Mucosa of rectum (tissue), 2 donors: ENCODE measurements at regions not wholly inside any gene's neighbourhood (a gene's known extent, or its start where the extent isn't known, plus 50 kb on each side); places are given as distances from the start of the nearest gene placed in this dataset.

Source experiments
- H3K27ac ChIP-seq, 2 donors: one replicate each; pipeline ENCODE4 v1.7.0; 2013; ENCODE audit warnings: inconsistent platforms in 2 of 2, low read depth in 2 of 2, low read length in 2 of 2
- H3K27me3 ChIP-seq, 2 donors: one replicate each; pipeline ENCODE4 v1.7.0; 2013; ENCODE audit warnings: low read length in 2 of 2; ENCODE audit not compliant: control insufficient read depth in 2 of 2, insufficient read depth in 2 of 2
- H3K36me3 ChIP-seq, 2 donors: one replicate each; pipeline ENCODE4 v1.7.0; 2013; ENCODE audit warnings: low read length in 2 of 2; ENCODE audit not compliant: control insufficient read depth in 2 of 2, insufficient read depth in 2 of 2
- H3K4me1 ChIP-seq, 2 donors: one replicate each; pipeline ENCODE4 v1.7.0; 2013; ENCODE audit warnings: low read length in 2 of 2, mild to moderate bottlenecking in 1 of 2; ENCODE audit not compliant: control insufficient read depth in 2 of 2, insufficient read depth in 2 of 2
- H3K4me3 ChIP-seq, 2 donors: one replicate each; pipeline ENCODE4 v1.7.0; 2013; ENCODE audit warnings: low read length in 2 of 2
- H3K9ac ChIP-seq, 2 donors: one replicate each; pipeline ENCODE4 v1.7.0; 2013; ENCODE audit warnings: low read length in 2 of 2, low read depth in 1 of 2, mild to moderate bottlenecking in 1 of 2
- H3K9me3 ChIP-seq, 2 donors: one replicate each; pipeline ENCODE4 v1.7.0; 2013; ENCODE audit warnings: low read length in 2 of 2; ENCODE audit not compliant: control insufficient read depth in 2 of 2
- donor health status: healthy.
- donor health status: Normal muscosa, but diverticular disease.

DNA sequence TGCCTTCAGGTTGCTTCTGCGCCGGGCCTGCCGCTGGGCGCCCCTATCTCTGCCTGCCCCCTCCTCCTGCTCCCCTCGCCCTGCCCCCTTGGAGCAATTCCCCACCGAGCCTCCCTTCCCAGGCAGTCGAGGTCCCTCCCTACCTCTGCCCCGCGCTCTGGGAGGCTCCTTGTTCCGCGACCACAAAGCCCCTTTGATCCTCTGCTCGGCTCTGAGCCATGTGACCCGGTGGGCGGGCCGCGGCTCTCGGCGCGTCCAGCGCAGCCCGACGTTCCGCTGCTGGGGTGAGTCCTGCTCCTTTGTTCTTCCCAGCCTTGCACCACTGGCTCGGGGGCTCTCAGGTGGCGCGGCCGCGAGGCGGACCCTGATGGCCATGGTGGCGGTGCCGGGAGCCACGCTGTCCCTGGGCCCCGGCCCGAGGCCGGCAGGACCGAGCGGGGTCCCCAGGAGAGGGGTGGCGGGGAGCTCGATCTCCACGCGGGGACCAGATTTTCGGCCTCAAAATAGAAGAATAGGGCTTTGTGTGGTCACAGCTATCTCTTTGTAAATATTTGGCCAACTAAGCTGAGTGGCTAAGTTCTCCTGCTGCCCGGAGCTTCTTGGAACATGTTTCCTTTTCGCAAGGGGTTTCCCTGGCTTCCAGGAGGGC is 310.6 kb downstream of the SEC14L1 start:
- H3K27ac ChIP-seq: peak overlapping the region; percentile 76 to 84
- no peaks in the 10 kb centered on the region for H3K27me3 ChIP-seq
- peak overlapping the region; percentile 69 to 81 for H3K4me3 ChIP-seq
- H3K4me1 ChIP-seq: peaks cover 48 to 58% of the 10 kb centered on the region in 2 donors
- H3K9me3 ChIP-seq: no peaks in the 10 kb centered on the region
- peaks cover 0 to 5% of the 10 kb centered on the region in 2 donors for H3K36me3 ChIP-seq
- peak overlapping the region; percentile 62 to 75 for H3K9ac ChIP-seq

DNA sequence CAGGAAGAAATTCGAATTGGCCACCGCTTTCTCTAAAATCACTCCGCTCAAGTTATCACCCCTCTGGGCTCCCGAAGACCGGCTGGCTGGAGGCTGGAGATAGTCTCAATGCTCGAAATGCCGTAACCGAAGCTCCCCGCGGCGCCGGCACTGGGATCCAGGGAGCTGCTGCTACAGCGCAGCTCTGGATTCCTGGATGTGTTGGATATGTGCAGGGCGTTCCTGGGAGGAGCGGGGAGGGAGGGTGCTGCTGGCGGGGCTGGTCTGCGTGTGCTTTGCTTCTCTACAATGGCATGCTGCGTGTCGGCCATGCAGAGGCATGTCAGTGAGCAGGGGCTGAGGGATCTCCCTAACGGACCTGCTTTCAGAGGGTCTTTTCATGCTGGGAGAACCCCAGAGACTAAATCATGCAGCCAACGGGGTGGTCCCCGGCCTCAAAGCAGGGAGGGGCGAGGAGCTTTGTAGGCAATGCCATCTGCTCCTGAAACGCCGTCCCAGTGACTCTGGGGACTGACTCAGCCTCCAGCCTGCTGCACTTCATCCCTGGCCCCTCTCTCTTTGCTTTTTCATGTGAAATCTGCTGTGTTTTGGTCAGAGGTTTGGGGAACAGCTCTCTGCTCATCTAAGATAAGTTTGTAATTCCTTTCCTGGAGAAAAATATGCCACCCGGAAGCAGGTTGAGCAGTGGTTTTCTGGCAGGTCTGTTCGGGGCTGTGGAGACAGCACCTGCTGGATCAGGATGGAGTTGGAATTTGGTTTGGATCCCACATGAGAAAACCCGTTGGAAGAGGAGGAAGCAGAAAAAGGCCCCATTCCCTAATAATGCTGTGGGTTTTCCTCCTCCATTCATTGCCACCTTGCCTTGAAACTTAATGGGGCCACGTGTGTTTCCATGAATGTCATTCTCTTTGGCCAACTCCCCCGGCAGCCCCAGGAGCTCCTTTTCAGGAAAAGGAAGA is 311.4 kb downstream of the SEC14L1 start:
- H3K4me3 ChIP-seq: peak overlapping the region; percentile 69 to 81
- no peaks in the 10 kb centered on the region for H3K9me3 ChIP-seq
- H3K36me3 ChIP-seq: peaks cover 0 to 5% of the 10 kb centered on the region in 2 donors
- H3K27me3 ChIP-seq: no peaks in the 10 kb centered on the region
- peak overlapping the region; percentile 62 to 75 for H3K9ac ChIP-seq
- H3K27ac ChIP-seq: peak overlapping the region; percentile 76 to 84
- peaks cover 48 to 55% of the 10 kb centered on the region in 2 donors for H3K4me1 ChIP-seq

DNA sequence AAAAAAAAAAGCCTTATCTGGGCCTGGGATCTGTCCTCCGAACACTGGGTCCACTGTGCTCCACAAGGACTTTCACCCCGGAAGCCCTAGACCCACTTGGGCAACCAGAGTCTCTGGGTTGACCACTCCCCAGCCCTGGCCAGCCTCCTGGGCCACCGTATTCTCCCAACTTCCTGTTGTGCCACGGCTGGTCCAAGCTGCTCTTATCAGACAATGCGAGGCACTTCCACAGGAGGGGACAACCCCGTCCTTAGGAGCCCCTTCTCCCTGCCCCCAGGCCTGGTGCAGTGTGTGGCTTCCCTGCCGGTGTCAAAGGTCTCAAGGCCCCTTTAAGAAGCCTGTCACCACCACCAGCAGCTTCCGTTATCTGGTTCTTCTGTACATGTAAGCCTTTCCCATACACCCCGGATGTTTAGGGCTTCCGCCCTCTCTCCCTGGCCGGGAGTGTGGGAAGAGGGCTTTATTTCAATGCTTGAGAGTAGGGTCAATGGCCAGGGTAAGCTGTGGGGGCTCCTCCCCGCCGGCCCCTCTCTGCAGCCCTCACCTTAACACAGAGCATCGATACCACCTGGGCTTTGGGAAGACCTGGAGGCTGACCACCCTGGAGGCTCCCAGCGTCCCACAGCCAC is 313.0 kb downstream of the SEC14L1 start:
- Histone ChIP-seq H3K9me3 (no peaks in the 10 kb centered on the region), H3K27me3 (no peaks in the 10 kb centered on the region), H3K27ac (peak overlapping the region; percentile 23 to 77), H3K36me3 (peaks cover 0 to 5% of the 10 kb centered on the region in 2 donors), H3K9ac (peak overlapping the region; percentile 29 to 52), H3K4me1 (peaks cover 55 to 59% of the 10 kb centered on the region in 2 donors), H3K4me3 (peak overlapping the region; percentile 40 to 65)

DNA sequence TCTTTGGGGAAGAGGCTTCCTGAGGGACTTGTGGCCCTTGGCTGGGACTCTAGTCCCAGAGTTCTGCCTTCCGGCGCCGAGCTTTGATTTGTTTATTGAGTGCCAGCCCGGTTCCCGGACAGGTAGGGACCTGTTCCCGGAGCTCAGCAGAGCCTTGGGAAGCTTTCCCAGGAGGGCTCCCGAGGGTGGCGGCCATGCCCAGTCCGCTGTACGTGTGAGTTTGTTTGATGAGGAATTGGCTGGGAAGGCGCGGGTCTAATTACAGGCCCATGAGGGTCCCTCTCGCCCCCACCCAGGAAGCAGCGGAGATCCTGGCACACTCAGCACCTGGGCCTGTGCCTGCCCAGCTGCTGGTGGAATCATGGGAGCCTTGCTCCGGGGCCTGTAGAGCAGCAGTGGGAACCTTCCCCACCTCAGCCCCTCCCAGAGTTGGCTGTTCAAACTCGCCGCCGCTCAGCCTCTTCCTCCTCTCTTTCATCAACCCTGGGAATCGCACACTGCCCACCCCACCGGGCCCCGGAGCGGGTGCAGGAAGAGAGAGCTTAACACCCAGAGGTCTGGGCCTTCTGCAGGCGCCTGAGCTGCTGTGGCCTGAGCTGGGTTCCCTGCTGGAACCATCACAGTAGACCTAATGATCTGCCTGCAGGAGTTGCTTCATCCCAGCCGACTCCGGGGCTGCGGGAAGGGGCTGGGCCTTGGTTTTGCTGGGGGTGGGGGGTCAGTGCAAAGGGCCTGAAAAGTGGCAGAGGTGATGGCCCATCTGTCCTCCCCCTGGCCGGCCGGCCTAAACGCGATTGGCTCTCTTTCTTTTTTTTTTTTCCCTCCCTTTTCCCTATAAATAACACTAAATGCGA is 313.7 kb downstream of the SEC14L1 start:
- H3K4me1 ChIP-seq: peaks cover 48 to 61% of the 10 kb centered on the region in 2 donors
- peak overlapping the region; percentile 16 to 77 for H3K27ac ChIP-seq
- no peaks in the 10 kb centered on the region for H3K9me3 ChIP-seq
- peak overlapping the region; percentile 29 to 52 for H3K9ac ChIP-seq
- no peaks in the 10 kb centered on the region for H3K27me3 ChIP-seq
- peak overlapping the region; percentile 40 to 65 for H3K4me3 ChIP-seq
- peaks cover 0 to 5% of the 10 kb centered on the region in 2 donors for H3K36me3 ChIP-seq

DNA sequence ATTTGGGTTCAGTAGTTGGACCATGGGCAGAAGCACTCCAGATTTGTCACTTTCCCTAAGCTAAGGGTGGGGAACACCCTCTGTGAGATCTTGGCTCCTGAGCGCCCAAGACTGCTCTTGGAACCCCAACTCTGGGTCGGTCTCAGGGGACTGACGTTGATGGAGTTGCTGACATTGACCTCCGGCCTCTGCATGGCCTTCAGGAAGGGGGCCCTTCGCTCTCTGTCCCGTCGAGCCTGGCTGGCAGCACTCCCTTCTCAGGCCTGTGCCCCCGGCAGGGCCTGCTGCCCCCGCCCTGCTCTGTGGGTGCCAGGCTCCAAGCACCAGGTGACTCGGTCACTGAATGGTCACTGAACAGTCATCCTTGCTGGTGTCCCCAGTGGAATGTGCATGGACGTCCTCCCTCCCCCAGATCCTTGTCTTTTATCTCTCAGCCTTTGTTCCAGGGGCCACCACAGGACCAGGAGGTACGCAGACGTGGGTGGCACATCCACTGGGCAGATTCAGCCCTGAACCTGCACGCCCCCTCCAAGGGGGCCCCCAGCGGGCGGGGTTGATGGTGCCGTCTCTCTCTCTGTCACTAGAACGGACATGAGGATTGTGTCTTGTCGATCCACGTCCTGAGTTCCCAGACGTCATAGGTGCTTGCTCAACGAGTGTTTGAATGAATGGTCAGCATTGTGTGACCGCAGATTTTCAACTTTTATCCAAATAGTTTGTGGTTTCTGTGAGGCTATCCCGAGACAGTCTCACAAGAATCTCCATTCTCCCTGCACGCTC is 314.5 kb downstream of the SEC14L1 start:
- Histone ChIP-seq H3K27ac (peak overlapping the region in 1 of 2 donors; percentile 77), H3K4me3 (peak overlapping the region in 1 of 2 donors; percentile 65), H3K27me3 (no peaks in the 10 kb centered on the region)

DNA sequence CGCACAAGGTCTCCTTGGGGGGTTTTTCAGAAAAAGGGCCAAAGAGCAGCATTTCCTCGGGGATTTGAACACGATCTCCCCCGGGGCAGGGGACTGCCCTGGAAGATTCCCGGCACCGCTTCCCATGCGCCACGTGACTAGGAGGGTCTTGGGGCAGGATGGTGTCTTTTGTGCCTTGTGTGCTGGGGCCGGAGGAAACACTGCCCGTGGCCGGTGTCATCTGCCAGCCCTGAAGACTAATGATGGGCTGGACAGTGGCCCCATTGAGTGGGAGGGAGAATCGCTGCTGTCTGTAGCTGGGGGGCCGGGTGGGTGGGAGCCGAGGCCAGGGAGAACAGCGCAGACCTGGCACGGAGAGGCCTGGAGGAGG is 315.1 kb downstream of the SEC14L1 start:
- H3K4me3 ChIP-seq: peak overlapping the region in 1 of 2 donors; percentile 65
- H3K4me1 ChIP-seq: peaks cover 39 to 48% of the 10 kb centered on the region in 2 donors
- H3K27ac ChIP-seq: peak overlapping the region in 1 of 2 donors; percentile 77
- no peaks in the 10 kb centered on the region for H3K27me3 ChIP-seq
- H3K36me3 ChIP-seq: peaks cover 0 to 5% of the 10 kb centered on the region in 2 donors
- H3K9ac ChIP-seq: no peak overlapping the region
- no peaks in the 10 kb centered on the region for H3K9me3 ChIP-seq

More for the DNA sequence above, 314.5 kb downstream of the SEC14L1 start:
- H3K9me3 ChIP-seq: no peaks in the 10 kb centered on the region
- peak overlapping the region; percentile 14 to 29 for H3K9ac ChIP-seq
- peaks cover 0 to 5% of the 10 kb centered on the region in 2 donors for H3K36me3 ChIP-seq
- peaks cover 41 to 53% of the 10 kb centered on the region in 2 donors for H3K4me1 ChIP-seq

DNA sequence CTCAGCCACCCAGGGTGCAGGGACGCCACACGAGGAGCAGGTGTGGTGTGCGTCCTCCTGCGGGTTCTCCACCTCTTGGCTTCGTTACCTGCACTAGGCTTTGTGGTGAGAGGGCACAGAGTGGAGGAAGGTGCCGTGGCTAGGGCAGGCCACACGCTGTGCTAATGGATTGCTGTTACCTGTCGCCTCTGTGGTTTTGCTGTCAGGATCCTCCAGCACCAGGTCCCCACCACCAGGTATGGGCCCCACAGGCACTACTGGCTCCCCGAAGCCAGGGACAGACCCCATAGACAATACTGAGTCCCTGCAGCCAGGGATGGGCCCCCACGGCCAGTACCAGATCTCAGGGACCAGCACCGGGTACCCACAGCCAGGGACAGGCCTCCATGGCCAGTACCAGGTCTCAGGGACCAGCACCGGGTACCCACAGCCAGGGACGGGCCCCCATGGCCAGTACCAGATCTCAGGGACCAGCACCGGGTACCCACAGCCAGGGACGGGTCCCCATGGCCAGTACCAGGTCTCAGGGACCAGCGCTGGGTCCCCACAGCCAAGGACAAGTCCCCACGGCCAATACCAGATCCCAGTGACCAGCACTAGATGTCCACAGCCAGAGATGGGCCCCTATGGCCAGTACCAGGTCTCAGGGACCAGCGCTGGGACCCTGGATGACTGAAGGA is 315.6 kb downstream of the SEC14L1 start:
- Histone ChIP-seq H3K27me3 (no peaks in the 10 kb centered on the region), H3K36me3 (peaks cover 0 to 5% of the 10 kb centered on the region in 2 donors), H3K9ac (peak overlapping the region in 1 of 2 donors; percentile 3), H3K4me1 (peaks cover 37 to 45% of the 10 kb centered on the region in 2 donors), H3K4me3 (no peak overlapping the region), H3K9me3 (no peaks in the 10 kb centered on the region), H3K27ac (peak overlapping the region; percentile 6 to 75)

DNA sequence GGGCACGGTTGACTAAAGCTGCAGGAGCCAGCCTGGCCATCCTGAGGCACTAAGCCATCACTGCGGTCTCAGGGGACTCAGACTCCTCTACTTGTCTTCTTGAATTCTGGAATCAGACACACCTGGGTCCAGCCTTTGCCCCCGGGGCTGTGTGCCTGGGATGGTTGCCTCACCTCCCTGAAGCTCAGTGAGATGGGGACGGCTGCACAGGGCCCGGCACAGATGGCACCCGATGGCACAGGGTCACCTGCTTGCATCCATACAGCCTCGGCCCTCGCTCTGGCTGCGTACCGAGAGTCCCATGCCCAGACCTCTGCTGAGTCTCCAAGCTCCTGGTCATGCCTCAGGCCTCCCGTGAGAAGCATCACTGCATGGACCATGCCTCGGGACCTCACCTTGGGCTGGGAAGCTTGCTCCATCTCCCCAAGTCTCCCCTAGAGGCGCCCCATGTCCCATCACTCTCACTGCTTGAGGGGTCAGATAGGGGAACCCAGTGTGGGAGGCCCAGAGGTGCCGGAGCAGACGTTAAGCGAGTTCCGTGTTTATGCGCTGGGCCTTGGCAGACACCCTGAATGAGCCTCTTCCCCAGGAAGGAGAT is 316.3 kb downstream of the SEC14L1 start:
- H3K9me3 ChIP-seq: no peaks in the 10 kb centered on the region
- peak overlapping the region; percentile 9 to 75 for H3K27ac ChIP-seq
- peak overlapping the region in 1 of 2 donors; percentile 45 for H3K4me3 ChIP-seq
- no peaks in the 10 kb centered on the region for H3K27me3 ChIP-seq
- H3K9ac ChIP-seq: peak overlapping the region in 1 of 2 donors; percentile 41
- peaks cover 38 to 43% of the 10 kb centered on the region in 2 donors for H3K4me1 ChIP-seq
- H3K36me3 ChIP-seq: peaks cover 0 to 5% of the 10 kb centered on the region in 2 donors
